ENCODE measurements at regions not wholly inside any gene's neighbourhood (a gene's known extent, or its start where the extent isn't known, plus 50 kb on each side); places are given as distances from the start of the nearest gene placed in this dataset.

DNA sequence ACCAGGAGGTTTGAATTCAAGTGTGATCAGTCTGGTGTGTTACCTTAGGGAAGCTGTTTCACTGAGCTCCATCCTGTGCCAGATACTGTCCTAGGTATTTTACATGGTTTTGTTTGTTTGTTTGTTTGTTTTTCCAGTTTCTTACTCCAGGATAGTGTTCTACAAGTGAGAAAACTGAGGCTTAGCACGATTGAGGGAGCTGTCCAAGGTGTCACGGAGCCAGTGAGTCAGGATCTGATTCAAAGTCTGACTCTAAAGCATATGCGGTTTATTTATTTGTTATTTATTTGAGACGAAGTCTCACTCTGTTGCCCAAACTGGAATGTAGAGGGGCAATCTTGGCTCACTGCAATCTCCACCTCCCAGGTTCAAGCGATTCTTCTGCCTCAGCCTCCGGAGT, 79.7 kb upstream of the GNG2 start:
- no peak for DNase-seq

DNA sequence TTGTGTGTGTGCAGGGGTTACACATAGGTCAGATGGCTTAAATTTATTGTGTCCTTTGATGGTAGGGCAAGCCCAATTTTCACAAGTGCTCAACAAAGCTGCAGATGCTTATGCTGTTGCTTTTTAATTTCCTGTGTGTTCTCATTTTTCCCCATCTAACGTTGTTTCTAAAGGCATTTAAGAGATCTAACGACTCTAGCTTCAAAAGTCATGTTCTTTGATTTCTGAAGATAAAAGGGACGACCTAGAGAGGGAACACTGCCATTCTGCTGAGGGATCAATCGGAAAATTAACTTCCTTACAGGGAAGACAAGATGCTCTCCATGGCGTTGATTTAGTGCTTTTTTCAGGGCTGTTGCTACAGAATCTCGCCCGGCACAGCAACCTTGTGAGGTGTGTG, 79.0 kb upstream of the GNG2 start:
- no peak for DNase-seq

DNA sequence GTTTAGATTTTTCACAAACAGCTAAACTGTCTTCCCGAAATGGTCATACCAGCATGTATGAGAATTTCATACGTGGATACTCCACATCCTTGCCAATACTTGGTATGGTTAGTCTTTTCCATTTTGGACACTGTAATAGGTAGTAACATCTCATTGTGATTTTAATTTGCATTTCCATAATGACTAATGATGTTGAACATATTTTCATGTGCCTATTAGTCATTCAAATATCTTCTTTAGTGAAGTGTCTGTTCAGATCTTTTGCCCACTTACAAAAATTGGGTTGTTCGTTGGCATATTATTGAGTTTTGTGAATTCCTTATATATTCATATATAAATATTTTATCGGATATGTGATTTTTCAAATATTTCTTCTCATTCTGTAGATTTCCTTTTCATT, 78.0 kb upstream of the GNG2 start:
- no peak for DNase-seq

DNA sequence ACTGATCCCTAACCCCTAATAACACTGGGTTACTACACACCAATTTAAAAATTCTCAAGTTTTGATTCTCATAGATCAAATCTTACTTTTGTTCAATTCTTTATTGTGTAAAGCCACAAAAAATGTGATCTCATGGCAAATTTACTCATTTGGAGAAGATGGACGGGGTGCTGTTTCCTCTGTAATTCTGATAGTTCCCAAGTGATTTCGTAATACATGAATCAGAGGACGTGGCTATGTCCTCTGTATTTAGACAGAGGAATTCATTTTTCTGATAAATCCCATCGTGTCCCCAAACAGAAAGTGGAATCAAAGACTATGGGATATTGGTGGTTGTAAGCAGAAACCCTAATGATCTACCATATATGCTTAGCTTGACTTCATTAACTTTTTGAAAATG, 76.6 kb upstream of the GNG2 start:
- DNase-seq = peak in 1 of 2 experiments; percentile 15

DNA sequence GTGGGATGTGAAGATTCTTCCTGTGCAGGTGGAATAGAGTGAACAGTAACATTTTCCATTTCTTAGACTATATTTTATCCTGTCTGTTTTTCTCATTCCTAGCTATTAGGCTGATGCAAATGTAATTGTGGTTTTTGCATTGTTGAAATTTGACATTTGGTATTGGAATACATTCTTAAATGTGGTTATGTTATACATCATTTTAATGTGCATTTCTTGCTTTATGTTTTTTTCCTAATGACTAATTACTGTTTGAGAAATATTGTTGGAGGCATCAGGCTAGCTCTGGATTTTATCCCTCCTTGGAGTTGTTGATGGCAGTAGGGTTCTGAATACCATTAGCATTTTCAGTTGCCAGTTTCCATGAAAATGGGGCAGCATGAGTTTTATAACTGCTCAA, 75.9 kb upstream of the GNG2 start:
- DNase-seq = no peak

DNA sequence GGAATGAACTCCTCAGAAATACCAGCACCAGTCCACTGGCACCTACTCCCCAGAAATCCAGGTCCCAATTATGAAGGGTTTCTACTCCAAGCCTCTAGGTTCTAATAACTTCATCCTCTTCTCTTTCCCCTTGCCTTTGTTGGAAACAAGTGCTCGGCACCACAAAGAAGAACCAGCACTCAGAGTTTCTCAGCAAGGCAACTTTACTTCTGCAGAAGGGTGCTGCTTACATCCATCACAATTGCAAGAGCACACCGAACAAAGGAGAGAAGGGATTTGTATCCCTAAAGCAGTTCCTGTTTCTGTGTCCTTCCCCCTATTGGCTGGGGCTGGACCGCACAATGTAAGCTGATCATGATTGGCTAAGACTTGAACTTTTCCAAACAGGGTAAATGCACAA, 74.2 kb upstream of the GNG2 start:
- no peak for DNase-seq

DNA sequence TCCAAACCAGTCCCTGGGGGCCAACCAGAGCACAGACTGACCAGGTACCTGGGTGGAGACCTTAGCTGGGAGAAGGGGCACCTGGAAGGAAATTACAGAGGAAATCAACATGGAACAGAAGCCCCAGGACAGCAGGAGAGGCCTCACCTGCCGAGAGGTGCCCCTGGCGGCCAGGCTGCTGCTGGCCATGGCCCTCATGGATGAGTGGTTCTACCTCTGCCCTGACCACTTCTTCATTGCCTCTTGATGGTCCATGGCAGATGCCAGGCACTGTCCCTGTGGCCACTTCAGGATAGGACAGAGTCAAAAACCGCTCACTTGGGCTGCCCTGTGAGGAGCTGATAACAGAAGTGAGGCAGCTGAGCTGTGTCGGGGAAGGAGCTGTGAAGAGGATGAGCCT, 73.1 kb upstream of the GNG2 start:
- no peak for DNase-seq

DNA sequence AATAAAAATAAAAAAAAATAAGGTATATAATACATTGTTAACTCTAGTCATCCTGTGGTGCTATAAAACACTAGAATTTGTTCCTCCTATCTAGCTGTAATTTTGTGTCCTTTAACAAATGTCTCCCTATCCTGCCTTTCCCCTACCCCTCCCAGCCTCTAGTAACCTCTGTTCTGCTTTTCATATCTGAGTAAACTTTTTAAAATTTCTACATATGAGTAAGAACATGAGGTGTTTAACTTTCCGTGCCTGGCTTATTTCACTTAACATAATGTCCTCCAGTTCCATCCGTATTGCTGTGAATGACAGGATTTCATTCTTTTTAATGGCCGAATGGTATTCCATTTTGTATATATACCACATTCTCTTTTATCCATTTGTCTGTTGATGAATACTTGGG, 71.3 kb upstream of the GNG2 start:
- DNase-seq = no peak

DNA sequence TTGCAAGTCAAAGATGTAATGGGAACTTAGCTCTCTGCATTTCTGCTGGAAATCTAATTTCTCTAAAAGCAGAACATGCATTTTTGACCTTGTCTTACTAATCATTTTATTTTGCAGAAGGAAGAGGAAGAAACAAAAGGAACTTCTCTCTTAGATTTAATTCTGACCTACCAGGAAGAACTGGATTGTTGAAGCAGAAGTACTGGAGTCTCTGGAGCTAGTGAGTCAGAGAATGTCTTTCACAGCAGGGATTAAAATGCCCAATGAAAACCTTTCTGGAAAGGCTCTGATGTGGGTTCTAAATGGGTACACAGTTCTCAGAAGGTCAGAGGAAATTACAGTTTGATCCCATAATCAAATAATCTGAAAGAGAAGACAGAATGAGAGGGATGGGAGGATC, 70.8 kb upstream of the GNG2 start:
- DNase-seq = peak; percentile 19 to 20

DNA sequence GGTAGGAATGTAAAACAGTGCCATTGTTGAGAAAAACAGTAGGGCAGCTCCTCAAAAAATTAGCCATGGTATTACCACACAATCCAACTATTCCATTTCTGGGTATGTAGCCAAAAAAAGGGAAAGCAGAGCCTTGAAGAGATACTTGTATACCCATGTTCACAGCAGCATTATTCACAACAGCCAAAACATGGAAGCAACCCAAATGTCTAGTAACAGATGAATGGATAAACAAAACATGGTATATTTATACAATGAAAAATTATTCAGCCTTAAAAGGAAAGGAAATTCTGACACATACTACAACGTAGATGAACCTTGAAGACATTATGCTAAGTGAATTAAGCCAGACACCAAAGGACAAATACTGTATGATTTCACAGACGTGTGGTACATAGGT, 67.6 kb upstream of the GNG2 start:
- DNase-seq = no peak

DNA sequence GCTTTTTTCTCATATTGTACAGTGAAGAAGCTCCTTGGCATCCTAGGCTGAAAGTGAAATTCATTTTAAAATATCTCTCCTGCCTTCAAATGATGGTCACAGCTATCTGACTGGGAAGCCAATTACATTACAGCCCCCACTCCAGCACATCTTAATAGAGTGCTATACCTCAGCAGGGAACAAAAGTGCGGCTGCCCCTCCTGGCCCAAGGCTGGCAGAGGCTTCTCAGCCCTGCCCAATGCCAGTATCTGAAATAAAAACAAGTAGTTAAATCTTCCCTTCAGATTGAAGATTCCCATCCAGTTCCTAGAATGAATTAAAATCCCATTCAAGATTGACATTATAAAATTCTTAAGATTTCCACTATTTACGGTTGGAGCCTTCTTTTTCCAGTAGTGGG, 54.9 kb upstream of the GNG2 start:
- DNase-seq = no peak

DNA sequence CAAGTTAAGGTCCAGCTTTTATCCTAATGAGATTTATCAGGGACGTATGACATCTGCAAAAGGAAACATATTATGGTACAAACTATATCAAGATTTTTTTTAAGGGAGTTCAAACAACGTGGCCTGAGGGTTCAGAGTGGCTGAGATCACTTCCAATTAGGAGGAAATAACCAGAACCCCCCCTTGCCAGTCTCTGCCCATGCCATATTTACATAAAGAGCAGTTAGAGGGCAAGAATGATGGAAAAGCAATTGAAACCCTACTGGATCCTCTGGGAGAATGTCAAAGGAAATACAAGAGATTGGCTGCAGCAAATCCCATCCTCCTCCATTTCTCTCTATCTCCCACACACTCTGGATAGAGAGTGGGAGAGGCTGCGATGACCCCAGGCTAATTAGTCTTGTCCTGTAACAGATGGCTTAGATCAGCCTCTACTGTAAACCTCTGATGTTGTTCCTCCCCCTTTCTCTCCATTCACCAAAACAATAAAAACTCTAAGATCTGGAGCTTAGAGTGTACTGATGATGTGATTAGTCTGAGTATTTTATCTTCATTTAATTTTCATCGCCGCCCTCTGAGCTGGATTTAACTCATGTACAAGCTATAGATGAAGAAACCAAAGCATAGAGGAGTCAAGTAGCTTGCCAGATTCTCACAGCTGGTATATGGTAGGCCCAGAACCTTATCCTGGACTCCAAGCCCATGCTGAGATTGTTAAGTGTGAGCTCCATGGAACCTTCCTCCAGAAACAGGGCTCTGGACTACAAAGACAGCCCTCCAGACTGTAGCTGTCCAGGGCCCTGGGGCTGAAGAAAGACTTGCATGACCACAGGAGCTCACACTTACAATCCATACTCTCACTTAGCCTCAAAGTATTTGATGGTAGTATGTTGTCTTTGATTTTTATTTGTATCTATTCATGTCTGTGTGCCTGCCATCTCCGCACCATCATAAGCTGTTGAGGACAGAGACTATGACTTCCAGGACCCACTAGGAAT, 54.1 kb upstream of the GNG2 start:
- no peak for DNase-seq

DNA sequence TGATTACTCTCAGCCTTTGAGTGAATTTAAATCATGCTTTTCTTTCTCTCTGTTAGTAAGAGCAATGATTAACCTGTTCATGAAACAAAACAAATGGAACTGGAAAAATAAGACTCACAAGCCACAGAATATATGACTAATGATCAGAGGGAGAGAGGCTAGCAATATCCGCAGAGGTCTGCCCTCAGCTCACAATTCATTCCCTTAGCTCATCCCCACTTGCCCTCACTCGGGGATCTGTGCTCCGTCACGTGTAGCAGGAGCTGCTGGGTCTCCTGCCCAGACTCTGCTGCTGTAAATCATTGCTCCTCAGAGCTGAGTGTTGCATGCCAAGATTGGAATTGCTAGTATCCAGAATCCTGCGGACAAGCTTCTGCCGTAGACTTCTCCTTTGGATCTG, 53.1 kb upstream of the GNG2 start:
- DNase-seq = no peak
